ENCODE measurements at regions not wholly inside any gene's neighbourhood (a gene's known extent, or its start where the extent isn't known, plus 50 kb on each side); places are given as distances from the start of the nearest gene placed in this dataset.

- TF ChIP-seq CTCF (IDR thresholded peaks at IDR 0.05; ENCODE audit: low read depth, low read length) (no peak), POLR2A (IDR thresholded peaks at IDR 0.05; ENCODE audit: extremely low read depth, insufficient read length) (no peak), MAX (IDR thresholded peaks at IDR 0.05; ENCODE audit: low read depth, low read length) (no peak), MYC (IDR thresholded peaks at IDR 0.05; ENCODE audit: low read depth, low read length) (no peak)
These were observed 1358.1 kb downstream of the EFNB2 start for GRCh38 chr13:105177265-105177900.

Data from NB4 (cell line).